ENCODE measurements at regions not wholly inside any gene's neighbourhood (a gene's known extent, or its start where the extent isn't known, plus 50 kb on each side); places are given as distances from the start of the nearest gene placed in this dataset.

DNA sequence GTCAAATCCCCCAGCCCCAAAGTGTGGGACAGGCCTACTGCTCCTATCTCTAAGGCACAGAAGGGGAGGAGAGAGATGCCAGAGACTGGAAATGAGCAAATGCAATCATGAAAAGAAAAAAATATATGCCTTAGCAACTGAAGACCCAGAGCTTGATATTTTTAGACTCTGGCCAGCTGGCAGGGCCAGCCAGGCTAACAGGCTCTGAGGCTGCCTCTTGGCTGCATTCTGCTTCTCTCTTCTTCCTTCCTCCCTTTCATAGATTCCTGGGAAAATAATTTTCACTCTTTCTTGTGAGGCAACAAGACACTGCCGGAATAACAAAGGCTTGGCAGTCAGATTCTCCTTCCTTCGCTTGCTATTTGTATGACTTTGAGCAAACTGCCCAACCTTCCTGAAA is 209.1 kb downstream of the RAD51AP2 start:
- DNase-seq (ENCODE audit: low spot score) (no peak), ATAC-seq (no peak)

GRCh38 chr2:17306706-17307105 is 211.5 kb downstream of the RAD51AP2 start:
- DNase-seq (ENCODE audit: low spot score), result no peak
- no peak for ATAC-seq

GRCh38 chr2:17306219-17306618 is 212.0 kb downstream of the RAD51AP2 start:
- ATAC-seq (peak; percentile 46), DNase-seq (ENCODE audit: low spot score) (no peak)

GRCh38 chr2:17303521-17303920 is 214.7 kb downstream of the RAD51AP2 start:
- ATAC-seq (no peak), DNase-seq (ENCODE audit: low spot score) (no peak)

DNA sequence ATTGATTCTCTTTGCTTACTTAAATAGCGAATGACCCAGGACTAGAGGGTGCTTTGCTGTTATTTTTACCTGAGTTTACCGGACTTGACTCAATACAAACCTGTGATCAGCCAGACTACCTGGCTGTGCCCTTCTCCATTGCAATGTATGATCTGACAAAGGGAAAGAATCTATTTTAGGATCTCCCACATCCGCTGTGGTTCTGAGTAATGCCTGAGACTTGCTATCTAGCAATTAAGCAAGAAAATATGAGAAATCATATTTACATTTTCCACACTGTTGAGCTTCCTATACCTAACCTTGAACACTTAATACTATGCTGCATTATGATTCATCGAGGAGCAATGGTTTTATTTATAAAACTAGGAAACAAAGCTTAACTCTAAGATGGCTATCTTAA is 215.2 kb downstream of the RAD51AP2 start:
- no peak for DNase-seq (ENCODE audit: low spot score)
- no peak for ATAC-seq

- no peak for DNase-seq (ENCODE audit: low spot score)
Observed at GRCh38 chr2:17302281-17302680, 216.0 kb downstream of the RAD51AP2 start.

DNA sequence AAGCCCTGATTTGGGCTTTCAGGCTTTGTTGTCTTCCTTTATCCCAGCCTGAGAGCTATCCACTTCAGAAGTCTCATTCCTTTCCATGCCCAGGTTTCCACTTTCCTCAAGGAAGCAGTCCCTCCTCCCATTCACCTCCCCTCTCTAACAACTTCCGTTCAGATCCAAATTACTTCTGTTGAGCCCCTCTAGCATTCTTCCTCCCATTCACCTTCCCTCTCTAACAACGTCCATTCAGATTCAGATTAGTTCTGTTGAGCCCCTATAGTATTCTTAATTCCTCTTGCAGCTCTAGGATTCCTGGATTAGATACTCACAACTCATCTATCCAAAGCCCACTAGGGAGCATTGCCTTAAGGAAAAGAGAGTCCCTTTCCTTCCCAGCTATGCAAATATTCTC is 216.8 kb downstream of the RAD51AP2 start:
- ATAC-seq (no peak), DNase-seq (ENCODE audit: low spot score) (no peak)

More at GRCh38 chr2:17302281-17302680, 216.0 kb downstream of the RAD51AP2 start:
- no peak for ATAC-seq

- DNase-seq (ENCODE audit: low spot score) (no peak), ATAC-seq (no peak)
Observed at GRCh38 chr2:17299891-17300540, 218.2 kb downstream of the RAD51AP2 start.

- ATAC-seq (no peak), DNase-seq (ENCODE audit: low spot score) (no peak)
Observed at GRCh38 chr2:17298453-17298852, 219.8 kb downstream of the RAD51AP2 start.

GRCh38 chr2:17296686-17297085 is 221.6 kb downstream of the RAD51AP2 start:
- DNase-seq (ENCODE audit: low spot score) (no peak), ATAC-seq (no peak)

DNA sequence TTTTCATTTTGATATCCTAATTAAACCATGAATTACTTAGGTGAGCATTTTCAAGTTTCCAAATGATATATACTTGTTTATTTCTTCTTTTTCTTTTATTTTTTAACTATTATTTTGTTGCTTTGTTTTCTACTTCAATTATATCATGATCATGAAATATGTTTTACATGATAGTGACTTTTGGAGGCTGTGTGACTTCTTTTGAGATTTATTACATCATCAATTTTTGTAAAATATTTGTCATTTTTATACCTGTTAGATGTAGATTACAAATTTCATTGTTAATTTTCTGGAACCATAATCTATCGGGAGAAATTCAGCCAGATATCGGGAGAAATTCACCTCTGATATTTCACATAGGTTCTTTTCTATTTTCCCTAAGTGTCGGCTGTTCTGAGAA is 228.6 kb downstream of the RAD51AP2 start:
- no peak for DNase-seq (ENCODE audit: low spot score)
- no peak for ATAC-seq

GRCh38 chr2:17287183-17287582 is 231.1 kb downstream of the RAD51AP2 start:
- DNase-seq (ENCODE audit: low spot score) (no peak), ATAC-seq (no peak)

DNA sequence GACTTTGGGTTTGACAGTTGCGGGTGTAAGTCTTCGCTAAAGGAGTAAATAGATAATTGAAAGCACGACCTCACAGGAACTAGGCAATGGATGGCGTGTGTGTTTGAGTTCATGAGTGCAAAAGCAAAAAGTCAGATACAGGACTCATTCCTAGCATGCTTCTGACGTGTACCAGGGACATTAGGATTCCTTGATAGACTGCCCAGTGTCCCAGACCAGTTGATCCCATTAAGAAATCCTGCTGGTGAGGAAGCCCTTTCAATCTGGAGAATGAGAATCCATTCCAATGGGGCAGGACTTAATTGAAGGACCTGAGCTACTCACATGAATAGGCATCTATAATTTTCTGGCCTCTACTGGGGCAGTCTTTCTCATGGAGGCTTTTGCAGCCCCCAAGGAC is 235.4 kb downstream of the RAD51AP2 start:
- DNase-seq (ENCODE audit: low spot score), result no peak
- no peak for ATAC-seq

DNA sequence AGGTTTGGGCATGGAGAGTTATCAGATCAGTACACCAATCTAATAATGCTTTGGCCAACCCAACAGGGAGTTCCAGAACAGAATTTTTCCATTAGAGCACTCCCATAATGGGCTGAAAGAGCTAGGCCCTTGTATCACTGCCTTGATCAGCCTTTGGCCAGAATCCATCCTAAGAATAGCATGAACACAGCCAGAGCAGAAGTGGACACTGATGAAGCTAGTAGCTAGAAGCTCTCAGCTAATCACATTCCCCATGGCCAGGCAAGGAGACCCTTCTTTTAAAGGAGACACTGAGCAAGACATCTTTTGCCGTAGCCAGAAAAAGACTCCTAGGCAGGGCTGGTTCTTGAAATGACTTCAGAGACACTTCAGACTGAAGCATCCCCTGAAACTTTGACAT is 236.0 kb downstream of the RAD51AP2 start:
- no peak for ATAC-seq
- DNase-seq (ENCODE audit: low spot score), result no peak

DNA sequence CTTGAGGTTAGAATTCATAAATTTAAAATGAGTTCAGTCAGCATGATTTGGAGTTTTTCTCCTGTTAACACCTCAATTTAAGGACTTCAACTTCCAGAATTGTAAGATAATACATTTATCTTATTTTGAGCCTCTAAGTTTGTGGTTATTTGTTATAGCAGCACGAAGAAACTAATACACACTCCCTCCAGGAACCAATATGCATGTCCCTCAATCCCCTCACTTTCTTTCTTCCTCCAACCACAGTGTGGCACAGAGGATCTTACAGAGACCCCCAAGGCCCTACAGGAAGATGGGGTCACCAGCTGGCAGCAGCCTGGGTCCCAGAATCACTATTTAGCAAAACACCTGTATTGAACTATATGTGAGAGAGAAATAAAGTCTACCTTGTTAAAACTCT is 242.0 kb downstream of the RAD51AP2 start:
- DNase-seq (ENCODE audit: low spot score) (no peak), ATAC-seq (no peak)

GRCh38 chr2:17272652-17273525 is 245.4 kb downstream of the RAD51AP2 start:
- ATAC-seq (no peak), DNase-seq (ENCODE audit: low spot score) (no peak)

GRCh38 chr2:17272170-17272569 is 246.1 kb downstream of the RAD51AP2 start:
- DNase-seq (ENCODE audit: low spot score) (no peak), ATAC-seq (no peak)

GRCh38 chr2:17271416-17271815 is 246.8 kb downstream of the RAD51AP2 start:
- DNase-seq (ENCODE audit: low spot score) (no peak), ATAC-seq (no peak)

GRCh38 chr2:17270894-17271293 is 247.3 kb downstream of the RAD51AP2 start:
- no peak for ATAC-seq
- DNase-seq (ENCODE audit: low spot score), result no peak

- ATAC-seq (no peak), DNase-seq (ENCODE audit: low spot score) (no peak)
Observed at GRCh38 chr2:17263570-17263968, 254.7 kb downstream of the RAD51AP2 start.

- DNase-seq (ENCODE audit: low spot score) (no peak), ATAC-seq (no peak)
Observed at GRCh38 chr2:17262854-17263569, 255.2 kb downstream of the RAD51AP2 start.

DNA sequence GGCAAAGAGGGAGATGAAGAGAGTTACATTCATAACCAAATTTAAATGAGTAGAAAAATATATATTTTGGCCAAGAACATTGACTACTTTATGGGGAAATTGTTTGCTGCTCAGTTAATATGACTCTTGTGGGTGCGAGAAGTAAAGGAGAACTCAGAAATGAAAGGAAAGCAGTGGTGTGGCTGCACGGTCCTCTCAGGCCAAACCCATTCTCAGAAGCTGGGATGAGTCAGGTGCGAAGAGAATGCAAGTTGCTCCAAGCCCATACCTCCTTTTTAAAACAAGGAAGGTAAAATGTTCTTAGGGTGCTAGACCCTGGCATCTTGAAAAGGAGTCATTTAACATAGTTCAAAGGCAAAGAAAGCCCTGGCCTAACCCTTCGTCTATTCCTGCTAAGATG is 258.6 kb downstream of the RAD51AP2 start:
- no peak for DNase-seq (ENCODE audit: low spot score)
- no peak for ATAC-seq

Data from left lobe of liver (tissue), 2 donors.